GM23248 (cell line): ENCODE measurements at regions not wholly inside any gene's neighbourhood (a gene's known extent, or its start where the extent isn't known, plus 50 kb on each side); places are given as distances from the start of the nearest gene placed in this dataset.

Experiments used
- EZH2 ChIP-seq: fragments of 200-600 bp; sonication (generic); IDR thresholded peaks from 2 replicates; pipeline ENCODE4 v1.6.1; 2018; ENCODE audit warnings: antibody characterized with exemption, mild to moderate bottlenecking; ENCODE audit not compliant: insufficient read depth, poor library complexity, severe bottlenecking
- EZH2phosphoT487 ChIP-seq: fragments of 200-600 bp; sonication (generic); IDR thresholded peaks from 2 replicates; pipeline ENCODE4 v1.6.1; 2018; ENCODE audit warnings: antibody characterized with exemption, moderate library complexity, mild to moderate bottlenecking, low read depth; ENCODE audit not compliant: insufficient read depth

GRCh38 chr5:68024426-68024825, 191.1 kb upstream of the PIK3R1 start:
- TF ChIP-seq EZH2 (no peak), EZH2phosphoT487 (no peak)
